VCaP (cell line): ENCODE measurements at regions not wholly inside any gene's neighbourhood (a gene's known extent, or its start where the extent isn't known, plus 50 kb on each side); places are given as distances from the start of the nearest gene placed in this dataset.

Experiments used
- H3K27ac ChIP-seq: fragments of 450-650 bp; 2 replicates; pipeline ENCODE4 v1.5.1; 2017
- TF ChIP-seq, protein P1 (sequence below): fragments of 450-650 bp; conservative IDR thresholded peaks from 2 replicates; pipeline ENCODE4 v1.5.1; 2017; ENCODE audit warnings: mild to moderate bottlenecking, moderate library complexity

DNA sequence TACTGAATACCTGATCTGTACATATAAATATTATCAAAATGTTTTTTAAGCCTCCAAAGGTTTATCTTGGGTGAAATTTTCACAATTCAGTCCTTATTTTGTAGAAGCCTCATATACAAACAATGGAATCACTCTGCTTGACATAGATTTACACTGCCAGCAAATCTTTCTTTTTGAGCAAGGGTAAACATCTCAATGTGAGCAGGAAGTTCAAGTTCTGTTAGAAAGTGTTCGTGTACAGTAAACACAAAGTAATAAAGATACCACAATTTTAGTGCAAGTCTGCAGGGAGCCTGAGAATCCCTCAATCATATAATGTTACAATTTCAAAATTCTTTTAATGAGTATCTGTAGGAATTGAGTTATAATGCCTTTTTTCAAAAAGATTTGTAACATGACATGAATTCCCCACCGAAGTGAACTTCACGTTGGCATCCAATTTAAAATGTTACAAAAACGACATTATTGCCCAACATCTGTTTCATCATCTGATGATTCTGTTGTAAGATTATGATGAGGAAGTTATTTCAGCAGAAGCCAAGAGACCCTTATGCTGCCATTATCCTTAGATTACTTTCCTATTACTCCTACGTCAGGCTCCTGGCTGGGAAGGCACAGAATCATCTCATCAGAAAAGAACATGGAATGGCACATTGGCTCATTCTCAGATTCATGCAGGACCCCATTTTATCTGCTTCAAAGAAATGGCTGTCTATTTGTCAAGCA, 283.9 kb upstream of the ACVR2A start:
- TF ChIP-seq, protein P1, sequence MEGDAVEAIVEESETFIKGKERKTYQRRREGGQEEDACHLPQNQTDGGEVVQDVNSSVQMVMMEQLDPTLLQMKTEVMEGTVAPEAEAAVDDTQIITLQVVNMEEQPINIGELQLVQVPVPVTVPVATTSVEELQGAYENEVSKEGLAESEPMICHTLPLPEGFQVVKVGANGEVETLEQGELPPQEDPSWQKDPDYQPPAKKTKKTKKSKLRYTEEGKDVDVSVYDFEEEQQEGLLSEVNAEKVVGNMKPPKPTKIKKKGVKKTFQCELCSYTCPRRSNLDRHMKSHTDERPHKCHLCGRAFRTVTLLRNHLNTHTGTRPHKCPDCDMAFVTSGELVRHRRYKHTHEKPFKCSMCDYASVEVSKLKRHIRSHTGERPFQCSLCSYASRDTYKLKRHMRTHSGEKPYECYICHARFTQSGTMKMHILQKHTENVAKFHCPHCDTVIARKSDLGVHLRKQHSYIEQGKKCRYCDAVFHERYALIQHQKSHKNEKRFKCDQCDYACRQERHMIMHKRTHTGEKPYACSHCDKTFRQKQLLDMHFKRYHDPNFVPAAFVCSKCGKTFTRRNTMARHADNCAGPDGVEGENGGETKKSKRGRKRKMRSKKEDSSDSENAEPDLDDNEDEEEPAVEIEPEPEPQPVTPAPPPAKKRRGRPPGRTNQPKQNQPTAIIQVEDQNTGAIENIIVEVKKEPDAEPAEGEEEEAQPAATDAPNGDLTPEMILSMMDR: no peak

DNA sequence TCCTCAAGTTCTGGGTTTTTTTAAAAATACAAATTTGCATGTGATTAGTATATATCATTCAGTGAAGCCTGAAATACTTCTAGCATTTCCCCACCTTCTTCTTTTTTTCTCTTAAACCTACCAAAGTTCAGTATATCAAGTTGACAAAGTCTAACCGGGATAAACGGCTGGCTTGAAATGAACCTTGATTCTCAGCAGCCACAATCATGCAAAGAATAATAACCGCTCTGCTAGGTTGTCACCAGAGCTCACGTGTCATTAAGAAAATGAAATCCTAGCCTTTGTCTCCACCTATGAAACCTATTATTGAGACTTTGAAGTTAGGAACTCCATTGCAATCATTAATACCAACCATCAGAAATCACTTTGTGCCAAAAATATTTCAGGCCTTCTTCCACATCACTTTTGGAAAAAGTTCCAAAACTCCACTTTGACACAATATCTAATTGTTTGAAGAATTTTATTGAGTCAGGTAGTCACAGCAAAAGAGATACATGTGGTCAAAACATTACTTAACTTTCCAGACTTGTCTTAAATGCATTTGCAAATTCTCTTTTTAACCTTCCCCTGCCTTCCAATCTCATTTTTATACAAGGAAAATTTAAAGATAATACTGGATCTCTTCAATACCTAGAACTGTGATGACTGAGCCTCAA, 285.6 kb upstream of the ACVR2A start:
- TF ChIP-seq, protein P1: no peak
- H3K27ac ChIP-seq: no peak overlapping the region

More for the DNA sequence above, 283.9 kb upstream of the ACVR2A start:
- H3K27ac ChIP-seq: peak overlapping the region; percentile 23; the same call in 1 of the 2 replicates

DNA sequence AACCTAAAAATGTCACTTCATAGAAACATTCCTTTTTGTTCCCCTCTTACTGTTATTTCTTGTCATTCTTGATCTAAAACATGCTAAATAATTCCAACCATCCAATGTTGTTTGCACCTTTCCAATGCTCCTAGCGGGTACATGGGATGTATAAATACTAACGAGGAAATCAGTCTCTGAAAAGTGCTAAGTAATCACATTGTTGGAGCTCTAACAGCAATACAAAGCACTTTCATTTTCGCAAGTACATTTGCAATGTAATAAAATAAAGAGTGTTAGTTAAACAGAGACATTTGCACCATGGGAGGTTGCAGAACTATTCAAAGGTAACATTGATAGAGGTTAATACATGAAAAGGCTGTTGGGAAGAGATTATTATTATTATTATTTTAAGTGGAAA, 286.2 kb upstream of the ACVR2A start:
- TF ChIP-seq, protein P1: no peak
- H3K27ac ChIP-seq: no peak overlapping the region

DNA sequence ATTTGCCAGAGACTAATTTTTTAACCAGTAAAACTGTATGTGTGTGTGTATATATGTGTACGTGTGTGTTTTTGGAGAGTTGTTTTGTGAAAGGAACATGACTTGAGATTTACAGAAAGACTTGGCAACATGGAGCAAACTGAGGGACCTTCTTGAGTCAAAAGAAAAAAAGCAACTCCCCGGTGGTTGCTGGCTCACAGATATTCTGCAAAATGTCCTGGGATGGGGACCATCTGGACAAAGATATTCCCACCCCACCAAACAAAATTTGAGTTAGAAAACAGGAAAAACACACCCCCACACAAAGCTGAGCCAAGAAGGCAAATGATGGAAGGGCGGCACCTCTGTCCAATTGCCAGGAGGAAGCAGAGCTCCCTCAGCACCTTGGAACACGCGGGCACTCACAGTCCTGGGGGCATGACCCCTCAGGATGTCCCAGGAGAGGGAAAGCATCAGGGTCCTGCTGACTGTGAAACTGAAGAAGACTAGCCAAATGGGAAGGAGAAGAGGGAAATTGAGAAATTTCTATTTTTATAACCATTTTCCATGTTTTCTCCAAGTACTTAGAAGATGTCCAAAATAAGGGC, 290.2 kb upstream of the ACVR2A start:
- TF ChIP-seq, protein P1: no peak
- no peak overlapping the region for H3K27ac ChIP-seq

DNA sequence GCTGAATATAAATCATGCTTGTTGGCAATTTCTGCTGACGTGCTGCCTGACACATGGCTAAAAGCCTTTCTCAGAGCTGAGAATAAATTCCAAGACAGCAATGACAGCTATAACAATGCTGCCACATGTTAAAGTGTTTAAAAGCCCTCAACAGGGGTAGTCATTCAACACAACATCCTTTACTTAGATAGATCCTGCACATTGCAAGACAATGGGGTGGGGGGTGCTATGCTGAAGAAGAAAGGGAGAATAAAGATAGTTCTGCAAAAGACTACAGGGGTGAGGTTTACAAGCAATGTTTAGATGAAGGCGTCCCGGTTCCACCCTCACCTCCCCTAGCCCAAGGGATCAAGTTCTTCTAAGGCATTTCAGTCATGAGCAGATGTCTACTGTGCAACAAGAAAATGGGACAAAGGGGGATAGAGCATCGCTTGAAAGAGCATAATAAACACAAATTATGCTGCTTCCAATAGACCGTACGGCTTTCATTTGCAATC, 291.0 kb upstream of the ACVR2A start:
- TF ChIP-seq, protein P1: no peak
- no peak overlapping the region for H3K27ac ChIP-seq

DNA sequence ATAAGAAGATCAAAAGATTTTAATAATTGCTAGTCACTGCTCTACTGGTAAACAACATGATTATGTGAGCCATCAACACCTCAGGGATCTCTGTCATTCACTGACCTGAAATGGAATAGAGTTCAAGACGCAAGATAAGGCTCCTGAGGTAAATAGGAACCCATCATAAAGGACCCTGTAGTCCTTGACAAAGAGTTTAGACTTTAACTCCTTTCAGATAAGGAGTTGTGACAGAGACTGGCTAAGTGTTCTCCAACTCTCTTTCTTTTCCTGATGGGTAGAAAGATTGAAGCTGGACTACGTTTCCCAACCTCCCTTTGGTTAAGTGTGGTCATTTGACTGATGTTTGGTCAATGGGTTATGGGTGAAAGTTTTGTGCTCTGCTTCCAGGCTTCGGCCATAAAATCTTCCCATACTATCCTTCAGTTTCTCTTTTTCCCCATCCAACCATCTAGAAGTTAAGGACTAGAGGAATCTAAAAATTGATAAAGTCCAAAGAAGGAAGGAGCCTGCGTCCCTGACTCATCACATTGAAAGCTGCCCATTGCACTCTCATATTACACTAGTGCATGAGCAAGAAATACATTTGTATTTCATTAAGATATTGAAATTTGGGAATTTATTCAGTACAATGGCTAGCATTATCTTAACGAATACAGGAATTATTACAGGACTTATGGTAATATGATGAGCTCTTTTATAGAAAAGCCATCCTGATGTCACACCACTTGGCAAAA, 293.7 kb upstream of the ACVR2A start:
- TF ChIP-seq, protein P1: no peak
- no peak overlapping the region for H3K27ac ChIP-seq

DNA sequence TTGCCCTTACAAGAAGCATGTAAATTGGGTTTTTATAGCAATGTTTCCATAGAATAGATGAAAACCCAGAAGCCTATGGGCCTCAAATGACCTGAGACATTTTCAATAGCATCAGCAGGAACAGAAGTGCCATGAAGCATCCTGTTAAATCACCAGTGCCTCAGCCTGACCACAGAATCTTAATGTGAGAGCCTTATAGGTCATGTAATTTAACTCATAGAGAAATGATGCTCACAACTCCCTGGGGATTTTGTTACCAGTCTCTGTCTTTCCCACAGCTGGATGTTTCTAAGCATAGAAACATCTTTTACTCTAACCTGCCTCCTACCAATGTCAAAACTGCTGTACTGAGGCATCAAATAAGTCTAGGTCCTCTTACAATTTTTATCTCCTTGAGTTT, 295.8 kb upstream of the ACVR2A start:
- H3K27ac ChIP-seq: no peak overlapping the region
- TF ChIP-seq, protein P1: no peak
